ENCODE measurements at regions not wholly inside any gene's neighbourhood (a gene's known extent, or its start where the extent isn't known, plus 50 kb on each side); places are given as distances from the start of the nearest gene placed in this dataset.

DNA sequence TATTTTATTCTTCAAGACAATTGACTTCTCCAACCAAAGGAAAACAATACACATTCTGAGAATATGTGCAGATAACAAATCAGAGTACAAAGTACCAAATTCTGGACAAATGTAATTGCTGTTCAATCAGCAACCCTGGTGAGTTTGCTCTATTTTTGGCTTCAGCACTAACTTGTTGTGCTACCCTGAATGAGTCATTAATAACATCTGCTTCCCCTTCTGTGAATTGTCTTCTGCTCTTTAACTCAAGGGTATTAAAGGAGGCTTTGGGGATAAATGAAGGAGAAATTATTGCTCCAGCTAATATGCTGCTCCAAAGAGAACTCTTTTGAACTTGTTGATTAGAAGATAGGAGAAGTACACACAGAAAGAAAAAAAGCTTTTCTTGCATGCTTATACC is 459.3 kb downstream of the HTR7 start:
- TF ChIP-seq, protein P1, sequence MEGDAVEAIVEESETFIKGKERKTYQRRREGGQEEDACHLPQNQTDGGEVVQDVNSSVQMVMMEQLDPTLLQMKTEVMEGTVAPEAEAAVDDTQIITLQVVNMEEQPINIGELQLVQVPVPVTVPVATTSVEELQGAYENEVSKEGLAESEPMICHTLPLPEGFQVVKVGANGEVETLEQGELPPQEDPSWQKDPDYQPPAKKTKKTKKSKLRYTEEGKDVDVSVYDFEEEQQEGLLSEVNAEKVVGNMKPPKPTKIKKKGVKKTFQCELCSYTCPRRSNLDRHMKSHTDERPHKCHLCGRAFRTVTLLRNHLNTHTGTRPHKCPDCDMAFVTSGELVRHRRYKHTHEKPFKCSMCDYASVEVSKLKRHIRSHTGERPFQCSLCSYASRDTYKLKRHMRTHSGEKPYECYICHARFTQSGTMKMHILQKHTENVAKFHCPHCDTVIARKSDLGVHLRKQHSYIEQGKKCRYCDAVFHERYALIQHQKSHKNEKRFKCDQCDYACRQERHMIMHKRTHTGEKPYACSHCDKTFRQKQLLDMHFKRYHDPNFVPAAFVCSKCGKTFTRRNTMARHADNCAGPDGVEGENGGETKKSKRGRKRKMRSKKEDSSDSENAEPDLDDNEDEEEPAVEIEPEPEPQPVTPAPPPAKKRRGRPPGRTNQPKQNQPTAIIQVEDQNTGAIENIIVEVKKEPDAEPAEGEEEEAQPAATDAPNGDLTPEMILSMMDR (IDR thresholded peaks at IDR 0.05), result no peak
- TF ChIP-seq POLR2A (IDR thresholded peaks at IDR 0.05) (no peak), POLR2AphosphoS5 (IDR thresholded peaks at IDR 0.05) (no peak)
